ENCODE measurements at regions not wholly inside any gene's neighbourhood (a gene's known extent, or its start where the extent isn't known, plus 50 kb on each side); places are given as distances from the start of the nearest gene placed in this dataset.

GRCh38 chr15:87736891-87737389, 519.6 kb downstream of the NTRK3 start:
- Histone ChIP-seq H3K4me3 (replicated peaks in 1 of 3; ENCODE audit: insufficient read depth in 1 of 3, low read depth in 2 of 3, low read length in 3 of 3) (no peak overlapping the region), H2AFZ (ENCODE audit: low read length) (no peak overlapping the region), H3K27ac (ENCODE audit: extremely low read length, insufficient read depth, low read length) (no peak overlapping the region), H3K4me1 (ENCODE audit: insufficient read depth, low read length) (no peaks in the 10 kb centered on the region), H3K9ac (ENCODE audit: insufficient read depth, low read depth, low read length) (no peak overlapping the region), H4K20me1 (ENCODE audit: insufficient read depth, low read length) (no peaks in the 10 kb centered on the region), H3K36me3 (replicated peaks in 1 of 2; ENCODE audit: control insufficient read depth in 1 of 2, insufficient read depth in 2 of 2, low read length in 2 of 2) (no peaks in the 10 kb centered on the region), H3K27me3 (ENCODE audit: control insufficient read depth in 1 of 2, insufficient read depth in 2 of 2, low read length in 2 of 2) (no peaks in the 10 kb centered on the region), H3K4me2 (ENCODE audit: low read depth, low read length) (no peak overlapping the region), H3K9me3 (ENCODE audit: low read length) (peaks cover 37% of the 10 kb centered on the region), H3K79me2 (ENCODE audit: insufficient read depth, low read length) (no peaks in the 10 kb centered on the region)
- FAIRE-seq, result no peak
- no TSS peak for BruUV-seq (replicated peaks)
- in situ Hi-C loops (cut with HindIII; ENCODE audit: extremely low pct_ligation_motif_present, low pct_unique_long_range_greater_than_20kb), result no loop called here
- ChIA-PET POLR2A (no interaction called here), CTCF (ENCODE audit: low intra/inter-chr PET ratio, low total read pairs) (no interaction called here)
- no peak for DNase-seq (ENCODE audit: low spot score)
- WGBS (ENCODE audit: low lambda C conversion rate), result 21% methylated on average over 4 of the region's 4 CpGs
- ATAC-seq, result no peak
- no peak for TF ChIP-seq CHD2 (IDR thresholded peaks at IDR 0.05; ENCODE audit: low read depth, low read length)
- no peak for TF ChIP-seq ELF3 (CRISPR knock-in tag; IDR thresholded peaks at IDR 0.05)
- TF ChIP-seq ADNP (CRISPR knock-in tag; IDR thresholded peaks at IDR 0.05), result no peak
- no peak for TF ChIP-seq THYN1 (CRISPR knock-in tag; IDR thresholded peaks at IDR 0.05; ENCODE audit: borderline replicate concordance, low read depth)
- TF ChIP-seq SOX6 (IDR thresholded peaks at IDR 0.05), result no peak
- TF ChIP-seq SOX6 (CRISPR knock-in tag; IDR thresholded peaks at IDR 0.05), result no peak
- no peak for TF ChIP-seq NR2C2 (CRISPR knock-in tag; IDR thresholded peaks at IDR 0.05; ENCODE audit: borderline replicate concordance)
- TF ChIP-seq SNAPC4 (CRISPR knock-in tag; IDR thresholded peaks at IDR 0.05), result no peak
- no peak for TF ChIP-seq ISL2 (CRISPR knock-in tag; IDR thresholded peaks at IDR 0.05)
- no peak for TF ChIP-seq HDAC1 (CRISPR knock-in tag; IDR thresholded peaks at IDR 0.05)
- TF ChIP-seq NR3C1 (CRISPR knock-in tag; IDR thresholded peaks at IDR 0.05), result no peak
- no peak for TF ChIP-seq SMAD3 (CRISPR knock-in tag; IDR thresholded peaks at IDR 0.05)
- no peak for TF ChIP-seq ZBTB37 (CRISPR knock-in tag; IDR thresholded peaks at IDR 0.05)
- no peak for TF ChIP-seq SETDB1 (CRISPR knock-in tag; IDR thresholded peaks at IDR 0.05; ENCODE audit: borderline replicate concordance)
- no peak for TF ChIP-seq HES4 (CRISPR knock-in tag; IDR thresholded peaks at IDR 0.05; ENCODE audit: borderline replicate concordance)
- TF ChIP-seq KMT2A (CRISPR knock-in tag; IDR thresholded peaks at IDR 0.05), result no peak
- TF ChIP-seq ZNF34 (CRISPR knock-in tag; IDR thresholded peaks at IDR 0.05; ENCODE audit: borderline replicate concordance), result no peak
- TF ChIP-seq ZNF432 (CRISPR knock-in tag; IDR thresholded peaks at IDR 0.05; ENCODE audit: borderline replicate concordance), result no peak
- intact Hi-C loops (cut with micrococcal nuclease; ENCODE audit: unreplicated experiment), result no loop called here

All from HepG2 (cell line).